ENCODE measurements at regions not wholly inside any gene's neighbourhood (a gene's known extent, or its start where the extent isn't known, plus 50 kb on each side); places are given as distances from the start of the nearest gene placed in this dataset.

GRCh38 chr10:33900596-33900995 lies 566.1 kb upstream of the NRP1 start:
- no peak for TF ChIP-seq CTCF (IDR thresholded peaks at IDR 0.05)
- TF ChIP-seq ZFX (IDR thresholded peaks at IDR 0.05; ENCODE audit: borderline replicate concordance): no peak
